Keratinocyte (primary cell): ENCODE measurements at regions not wholly inside any gene's neighbourhood (a gene's known extent, or its start where the extent isn't known, plus 50 kb on each side); places are given as distances from the start of the nearest gene placed in this dataset.

Experiments
- DNase-seq: peaks from one replicate; pipeline ENCODE4 v3.0.0-alpha.2; 2011; ENCODE audit warnings: low read depth, missing footprints, low spot score
- FAIRE-seq: peaks from 2 replicates; lab custom pipeline; 2011; peaks lifted over from hg19 to GRCh38; lab: Jason Lieb, UNC
- H2AFZ ChIP-seq: 2 replicates; pipeline ENCODE4 v1.6.0; 2012; ENCODE audit warnings: low read length, control low read depth, inconsistent platforms; ENCODE audit not compliant: control insufficient read depth
- H3K27ac ChIP-seq: 2 replicates; pipeline ENCODE4 v1.5.1; 2011; ENCODE audit warnings: low read length; ENCODE audit not compliant: control insufficient read depth, insufficient read depth
- H3K27me3 ChIP-seq: 3 replicates; pipeline ENCODE4 v1.6.0; 2011; ENCODE audit warnings: low read length; ENCODE audit not compliant: control insufficient read depth, insufficient read depth; ENCODE audit errors: extremely low read depth
- H3K36me3 ChIP-seq, 2 experiments: 2 replicates in 1 of 2; 3 replicates in 1 of 2; pipeline ENCODE4 v1.5.1; 2011; ENCODE audit warnings: low read length in 2 of 2, mild to moderate bottlenecking in 1 of 2; ENCODE audit not compliant: control insufficient read depth in 2 of 2, insufficient read depth in 2 of 2; ENCODE audit errors: extremely low read depth in 1 of 2
- H3K4me1 ChIP-seq: 3 replicates; pipeline ENCODE4 v1.5.1; 2011; ENCODE audit warnings: low read length; ENCODE audit not compliant: control insufficient read depth, insufficient read depth; ENCODE audit errors: extremely low read depth
- H3K4me2 ChIP-seq: 3 replicates; pipeline ENCODE4 v1.6.0; 2011; ENCODE audit warnings: low read depth, low read length; ENCODE audit not compliant: control insufficient read depth, insufficient read depth; ENCODE audit errors: extremely low read depth
- H3K4me3 ChIP-seq, 3 experiments: fragments of 200-600 bp in 1 of 3; sonication (generic) in 1 of 3; 2 replicates in 2 of 3; 3 replicates in 1 of 3; pipeline ENCODE4 v1.5.1; 2011 to 2016; ENCODE audit warnings: low read length in 3 of 3, mild to moderate bottlenecking in 3 of 3, control low read depth in 2 of 3, inconsistent platforms in 1 of 3, low read depth in 1 of 3, mixed read lengths in 1 of 3, mixed run types in 1 of 3, moderate library complexity in 1 of 3; ENCODE audit not compliant: control insufficient read depth in 2 of 3, insufficient read depth in 2 of 3; ENCODE audit errors: extremely low read depth in 1 of 3
- H3K79me2 ChIP-seq: 2 replicates; pipeline ENCODE4 v1.6.0; 2012; ENCODE audit warnings: low read length; ENCODE audit not compliant: control insufficient read depth, insufficient read depth
- H3K9ac ChIP-seq: 3 replicates; pipeline ENCODE4 v1.6.0; 2011; ENCODE audit warnings: low read length; ENCODE audit not compliant: control insufficient read depth, insufficient read depth; ENCODE audit errors: extremely low read depth
- H3K9me1 ChIP-seq: 3 replicates; pipeline ENCODE4 v1.6.0; 2011; ENCODE audit warnings: low read length; ENCODE audit not compliant: control insufficient read depth, insufficient read depth; ENCODE audit errors: extremely low read depth
- H3K9me3 ChIP-seq: 2 replicates; pipeline ENCODE4 v1.5.1; 2012; ENCODE audit warnings: low read depth, low read length; ENCODE audit not compliant: control insufficient read depth
- H4K20me1 ChIP-seq: 3 replicates; pipeline ENCODE4 v1.6.0; 2011; ENCODE audit warnings: low read length; ENCODE audit not compliant: control insufficient read depth, insufficient read depth; ENCODE audit errors: extremely low read depth
- CTCF ChIP-seq, 3 experiments: IDR thresholded peaks in 1 of 3; conservative IDR thresholded peaks in 1 of 3; optimal IDR thresholded peaks in 1 of 3; 2 replicates in 2 of 3; 3 replicates in 1 of 3; pipeline versions ENCODE3 to v1.5.1; 2011; ENCODE audit warnings: low read length in 3 of 3, mild to moderate bottlenecking in 3 of 3, moderate library complexity in 2 of 3, control low read depth in 1 of 3, inconsistent platforms in 1 of 3; ENCODE audit not compliant: insufficient read depth in 2 of 3; ENCODE audit errors: extremely low read depth in 1 of 3
- EZH2 ChIP-seq: IDR thresholded peaks from one replicate; pipeline ENCODE4 v1.6.1; 2012; ENCODE audit warnings: inconsistent platforms, mild to moderate bottlenecking, low read length, moderate library complexity
- dilution Hi-C: fragments of 300-500 bp; cut with MboI; formaldehyde crosslinking; loops from one replicate; pipeline ENCODE4 v1.7.0; 2020; ENCODE audit warnings: low sequenced_read_pairs; ENCODE audit not compliant: extremely low pct_ligation_motif_present

- Histone ChIP-seq H4K20me1 (no peaks in the 10 kb centered on the region), H3K4me3 (no peak overlapping the region), H3K9me3 (no peaks in the 10 kb centered on the region), H3K36me3 (no peaks in the 10 kb centered on the region), H3K9ac (no peak overlapping the region), H3K27ac (no peak overlapping the region), H3K27me3 (no peaks in the 10 kb centered on the region), H2AFZ (no peak overlapping the region), H3K9me1 (no peaks in the 10 kb centered on the region), H3K79me2 (no peaks in the 10 kb centered on the region), H3K4me2 (no peak overlapping the region), H3K4me1 (no peaks in the 10 kb centered on the region)
- FAIRE-seq: no peak
- dilution Hi-C loops: no loop called here
- TF ChIP-seq EZH2 (no peak), CTCF (optimal IDR thresholded peaks at IDR 0.05 in 1 of 3, IDR thresholded peaks at IDR 0.05 in 1 of 3, conservative IDR thresholded peaks at IDR 0.05 in 1 of 3; ENCODE audit: extremely low read depth in 1 of 3, insufficient read depth in 2 of 3, low read length in 3 of 3) (no peak)
- DNase-seq: no peak
These were observed 1065.0 kb downstream of the LRFN5 start for GRCh38 chr14:42671636-42672035.

GRCh38 chr14:42665083-42665482 lies 1058.4 kb downstream of the LRFN5 start:
- Histone ChIP-seq H3K4me2 (no peak overlapping the region), H3K36me3 (no peaks in the 10 kb centered on the region), H3K27me3 (no peaks in the 10 kb centered on the region), H2AFZ (no peak overlapping the region), H3K79me2 (no peaks in the 10 kb centered on the region), H3K9me1 (no peaks in the 10 kb centered on the region), H3K9me3 (no peaks in the 10 kb centered on the region), H3K27ac (no peak overlapping the region), H4K20me1 (no peaks in the 10 kb centered on the region), H3K4me3 (no peak overlapping the region), H3K4me1 (no peaks in the 10 kb centered on the region), H3K9ac (no peak overlapping the region)
- DNase-seq (no peak), FAIRE-seq (no peak)
- no peak for TF ChIP-seq CTCF (optimal IDR thresholded peaks at IDR 0.05 in 1 of 3, IDR thresholded peaks at IDR 0.05 in 1 of 3, conservative IDR thresholded peaks at IDR 0.05 in 1 of 3; ENCODE audit: extremely low read depth in 1 of 3, insufficient read depth in 2 of 3, low read length in 3 of 3)
- no peak for TF ChIP-seq EZH2
- dilution Hi-C loops: no loop called here
